PC-3 (cell line): ENCODE measurements at regions not wholly inside any gene's neighbourhood (a gene's known extent, or its start where the extent isn't known, plus 50 kb on each side); places are given as distances from the start of the nearest gene placed in this dataset.

Source experiments
- ATAC-seq: fragments of 200-7000 bp; cut with Tn5 transposase; 2 replicates; pipeline ENCODE4 v1.9.1; 2020; ENCODE audit warnings: mild to moderate bottlenecking, moderate library complexity
- BruUV-seq: library from RNA; stranded (reverse); fragments of 400-500 nt; replicated peaks from 2 replicates; lab custom pipeline; 2021; lab: Mats Ljungman, UMichigan
- CTCF ChIA-PET: fragments of 300-600 bp; sonication (Branson Sonifier 250); formaldehyde crosslinking; loops from one replicate; lab custom pipeline; 2022; ENCODE audit warnings: antibody characterized with exemption; lab: Charles Lee
- POLR2A ChIA-PET: fragments of 300-600 bp; sonication (Branson Sonifier 250); formaldehyde crosslinking; loops from one replicate; lab custom pipeline; 2022; ENCODE audit warnings: antibody characterized with exemption; ENCODE audit not compliant: unreplicated experiment; lab: Charles Lee
- DNase-seq: peaks from one replicate; pipeline ENCODE4 v3.0.0-alpha.2; 2015
- H2AFZ ChIP-seq: fragments of 300-600 bp; sonication (generic); 2 replicates; pipeline ENCODE4 v1.6.0; 2016; ENCODE audit warnings: antibody characterized with exemption, low read length
- H3F3A ChIP-seq: fragments of 300-600 bp; sonication (generic); one replicate; pipeline ENCODE4 v1.6.0; 2017; ENCODE audit warnings: antibody characterized with exemption, low read length, control low read depth, mild to moderate bottlenecking; ENCODE audit not compliant: unreplicated experiment
- H3K27ac ChIP-seq: fragments of 300-600 bp; sonication (generic); 2 replicates; pipeline ENCODE4 v1.5.1; 2016; ENCODE audit warnings: mild to moderate bottlenecking, low read length
- H3K27me3 ChIP-seq: fragments of 300-600 bp; sonication (generic); 2 replicates; pipeline ENCODE4 v1.6.1; 2016; ENCODE audit warnings: low read length, mixed read lengths
- H3K36me3 ChIP-seq: fragments of 300-600 bp; sonication (generic); 2 replicates; pipeline ENCODE4 v1.6.1; 2016; ENCODE audit warnings: low read depth, mixed run types, low read length, mixed read lengths
- H3K4me1 ChIP-seq: fragments of 300-600 bp; sonication (generic); 2 replicates; pipeline ENCODE4 v1.5.1; 2016; ENCODE audit warnings: low read length; ENCODE audit not compliant: insufficient read depth
- H3K4me2 ChIP-seq: fragments of 300-600 bp; sonication (generic); 2 replicates; pipeline ENCODE4 v1.6.0; 2016; ENCODE audit warnings: low read length
- H3K4me3 ChIP-seq: fragments of 300-600 bp; sonication (generic); 2 replicates; pipeline ENCODE4 v1.5.1; 2016; ENCODE audit warnings: mild to moderate bottlenecking, low read length, mixed read lengths
- H3K79me2 ChIP-seq: fragments of 300-600 bp; sonication (generic); 2 replicates; pipeline ENCODE4 v1.6.1; 2017; ENCODE audit warnings: low read length, mixed read lengths
- H3K9ac ChIP-seq: fragments of 300-600 bp; sonication (generic); 2 replicates; pipeline ENCODE4 v1.6.0; 2016; ENCODE audit warnings: mild to moderate bottlenecking, low read length
- H3K9me2 ChIP-seq: fragments of 300-600 bp; sonication (generic); replicated peaks from 2 replicates; pipeline ENCODE4 v1.6.1; 2016; ENCODE audit warnings: mixed run types, low read length, mixed read lengths
- H3K9me3 ChIP-seq: fragments of 300-600 bp; sonication (generic); 2 replicates; pipeline ENCODE4 v1.6.1; 2016; ENCODE audit warnings: low read length, mixed read lengths
- H4K20me1 ChIP-seq: fragments of 300-600 bp; sonication (generic); 2 replicates; pipeline ENCODE4 v1.6.1; 2016; ENCODE audit warnings: low read length, mixed read lengths
- EZH2 ChIP-seq: fragments of 300-600 bp; sonication (generic); IDR thresholded peaks from one replicate; pipeline ENCODE4 v1.6.1; 2017; ENCODE audit warnings: antibody characterized with exemption, mild to moderate bottlenecking, low read length; ENCODE audit not compliant: unreplicated experiment
- EZH2phosphoT487 ChIP-seq: fragments of 300-600 bp; sonication (generic); IDR thresholded peaks from 2 replicates; pipeline ENCODE4 v1.6.1; 2018; ENCODE audit warnings: mild to moderate bottlenecking, antibody characterized with exemption, low read length, borderline replicate concordance
- intact Hi-C: fragments of 100-400 bp; cut with micrococcal nuclease; formaldehyde crosslinking; loops from 2 replicates; pipeline ENCODE4 v1.9.0; 2023
- TF ChIP-seq, protein P1 (sequence below): fragments of 300-600 bp; sonication (generic); conservative IDR thresholded peaks from 2 replicates; pipeline ENCODE4 v1.5.1; 2017; ENCODE audit warnings: antibody characterized with exemption, low read depth, mild to moderate bottlenecking, low read length

- DNase-seq (no peak), ATAC-seq (no peak)
- no peaks in the 10 kb centered on the region for H3K27me3 ChIP-seq
- no peak overlapping the region for H3K9ac ChIP-seq
- H3K27ac ChIP-seq: no peak overlapping the region
- H3F3A ChIP-seq: no peaks in the 10 kb centered on the region
- no peak overlapping the region for H3K4me3 ChIP-seq
- H4K20me1 ChIP-seq: no peaks in the 10 kb centered on the region
- no peaks in the 10 kb centered on the region for H3K79me2 ChIP-seq
- H3K9me2 ChIP-seq: no peaks in the 10 kb centered on the region
- intact Hi-C loops: no loop called here
- H3K9me3 ChIP-seq: no peaks in the 10 kb centered on the region
- ChIA-PET CTCF (no interaction called here), POLR2A (no interaction called here)
- H3K4me2 ChIP-seq: no peak overlapping the region
- BruUV-seq: no TSS peak
- H3K4me1 ChIP-seq: no peaks in the 10 kb centered on the region
- TF ChIP-seq, protein P1, sequence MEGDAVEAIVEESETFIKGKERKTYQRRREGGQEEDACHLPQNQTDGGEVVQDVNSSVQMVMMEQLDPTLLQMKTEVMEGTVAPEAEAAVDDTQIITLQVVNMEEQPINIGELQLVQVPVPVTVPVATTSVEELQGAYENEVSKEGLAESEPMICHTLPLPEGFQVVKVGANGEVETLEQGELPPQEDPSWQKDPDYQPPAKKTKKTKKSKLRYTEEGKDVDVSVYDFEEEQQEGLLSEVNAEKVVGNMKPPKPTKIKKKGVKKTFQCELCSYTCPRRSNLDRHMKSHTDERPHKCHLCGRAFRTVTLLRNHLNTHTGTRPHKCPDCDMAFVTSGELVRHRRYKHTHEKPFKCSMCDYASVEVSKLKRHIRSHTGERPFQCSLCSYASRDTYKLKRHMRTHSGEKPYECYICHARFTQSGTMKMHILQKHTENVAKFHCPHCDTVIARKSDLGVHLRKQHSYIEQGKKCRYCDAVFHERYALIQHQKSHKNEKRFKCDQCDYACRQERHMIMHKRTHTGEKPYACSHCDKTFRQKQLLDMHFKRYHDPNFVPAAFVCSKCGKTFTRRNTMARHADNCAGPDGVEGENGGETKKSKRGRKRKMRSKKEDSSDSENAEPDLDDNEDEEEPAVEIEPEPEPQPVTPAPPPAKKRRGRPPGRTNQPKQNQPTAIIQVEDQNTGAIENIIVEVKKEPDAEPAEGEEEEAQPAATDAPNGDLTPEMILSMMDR: no peak
- no peak for TF ChIP-seq EZH2phosphoT487
- TF ChIP-seq EZH2: no peak
- H2AFZ ChIP-seq: no peak overlapping the region
- H3K36me3 ChIP-seq: no peaks in the 10 kb centered on the region
Measured at GRCh38 chr12:20274008-20274407, 94.3 kb upstream of the PDE3A start.

GRCh38 chr12:20278276-20278675 lies 90.1 kb upstream of the PDE3A start:
- no peak overlapping the region for H2AFZ ChIP-seq
- TF ChIP-seq EZH2phosphoT487: no peak
- TF ChIP-seq, protein P1: no peak
- no peak for TF ChIP-seq EZH2
- H3K27me3 ChIP-seq: no peaks in the 10 kb centered on the region
- no peaks in the 10 kb centered on the region for H3K9me2 ChIP-seq
- ChIA-PET CTCF (interaction anchor here (0.7 kb wide), 1 partner anchor 23 kb away, joined by 7 read pairs; no protein-coding TSS in a partner anchor), POLR2A (no interaction called here)
- no peak overlapping the region for H3K9ac ChIP-seq
- no peaks in the 10 kb centered on the region for H3F3A ChIP-seq
- intact Hi-C loops: no loop called here
- ATAC-seq (no peak), DNase-seq (no peak)
- H3K9me3 ChIP-seq: no peaks in the 10 kb centered on the region
- H3K36me3 ChIP-seq: no peaks in the 10 kb centered on the region
- H3K27ac ChIP-seq: no peak overlapping the region
- no peaks in the 10 kb centered on the region for H4K20me1 ChIP-seq
- no peaks in the 10 kb centered on the region for H3K79me2 ChIP-seq
- no peak overlapping the region for H3K4me2 ChIP-seq
- H3K4me1 ChIP-seq: no peaks in the 10 kb centered on the region
- BruUV-seq: no TSS peak
- H3K4me3 ChIP-seq: no peak overlapping the region

- Histone ChIP-seq H3K9ac (no peak overlapping the region), H3K36me3 (no peaks in the 10 kb centered on the region), H3F3A (no peaks in the 10 kb centered on the region), H3K4me3 (no peak overlapping the region), H3K4me2 (no peak overlapping the region), H3K79me2 (no peaks in the 10 kb centered on the region), H2AFZ (no peak overlapping the region), H4K20me1 (no peaks in the 10 kb centered on the region), H3K9me3 (no peaks in the 10 kb centered on the region), H3K27me3 (no peaks in the 10 kb centered on the region), H3K4me1 (no peaks in the 10 kb centered on the region), H3K27ac (no peak overlapping the region), H3K9me2 (no peaks in the 10 kb centered on the region)
- ChIA-PET POLR2A (no interaction called here), CTCF (no interaction called here)
- TF ChIP-seq EZH2phosphoT487 (no peak), EZH2 (no peak)
- TF ChIP-seq, protein P1: no peak
- ATAC-seq (no peak), DNase-seq (no peak)
- intact Hi-C loops: no loop called here
- BruUV-seq: no TSS peak
Measured at GRCh38 chr12:20280515-20280914, 87.8 kb upstream of the PDE3A start.
